ENCODE measurements at regions not wholly inside any gene's neighbourhood (a gene's known extent, or its start where the extent isn't known, plus 50 kb on each side); places are given as distances from the start of the nearest gene placed in this dataset.
"Not testable (repeated sequence)": the region's sequence is repeated elsewhere in the genome, so short reads cannot be mapped to it uniquely, and the experiment has no call there.

- DNase-seq (ENCODE audit: extremely low read depth in 1 of 2, low read depth in 1 of 2) = no peak
Measured at GRCh38 chr20:5393218-5393870, 76.6 kb upstream of the PROKR2 start.

DNA sequence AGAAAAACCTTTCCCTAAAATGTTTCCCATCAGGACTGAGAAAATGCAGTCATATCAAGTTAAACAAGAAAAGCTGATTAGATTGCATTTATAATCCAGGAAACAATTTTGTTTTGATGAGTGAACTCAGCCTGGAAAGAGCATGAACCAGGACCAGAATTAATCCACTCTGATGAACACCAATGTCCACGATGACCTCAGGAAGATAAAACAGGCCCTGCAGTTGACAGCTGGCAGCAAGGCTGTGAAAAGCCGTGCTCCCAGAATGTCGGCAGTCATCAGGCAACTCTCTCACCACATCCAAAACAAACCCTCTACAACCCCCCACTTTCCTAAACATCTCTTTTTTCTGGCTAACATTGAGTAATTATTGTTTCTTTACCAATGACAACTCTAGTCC, 74.0 kb upstream of the PROKR2 start:
- no peak for DNase-seq (ENCODE audit: extremely low read depth in 1 of 2, low read depth in 1 of 2)

DNA sequence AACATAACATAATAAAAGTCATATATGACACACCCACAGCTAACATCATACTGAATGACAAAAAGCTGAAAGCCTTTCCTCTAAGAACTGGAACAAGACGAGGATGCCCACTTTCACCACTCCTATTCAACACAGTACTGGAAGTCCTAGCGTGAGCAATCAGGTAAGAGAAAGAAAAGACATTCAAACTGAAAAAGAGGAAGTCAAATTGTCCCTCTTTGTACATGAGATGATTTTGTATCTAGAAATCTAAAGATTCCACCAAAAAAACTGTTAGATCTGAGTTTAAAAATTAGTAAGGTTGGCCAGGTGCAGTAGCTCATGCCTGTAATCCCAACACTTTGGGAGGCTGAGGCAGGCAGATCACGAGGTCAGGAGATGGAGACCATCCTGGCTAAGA, 70.1 kb upstream of the PROKR2 start:
- DNase-seq (ENCODE audit: extremely low read depth in 1 of 2, low read depth in 1 of 2) = not testable (repeated sequence)

GRCh38 chr20:5381527-5381926, 64.8 kb upstream of the PROKR2 start:
- DNase-seq (ENCODE audit: extremely low read depth in 1 of 2, low read depth in 1 of 2) = not testable (repeated sequence)

GRCh38 chr20:5377484-5377883, 60.7 kb upstream of the PROKR2 start:
- DNase-seq (ENCODE audit: extremely low read depth in 1 of 2, low read depth in 1 of 2) = no peak

DNA sequence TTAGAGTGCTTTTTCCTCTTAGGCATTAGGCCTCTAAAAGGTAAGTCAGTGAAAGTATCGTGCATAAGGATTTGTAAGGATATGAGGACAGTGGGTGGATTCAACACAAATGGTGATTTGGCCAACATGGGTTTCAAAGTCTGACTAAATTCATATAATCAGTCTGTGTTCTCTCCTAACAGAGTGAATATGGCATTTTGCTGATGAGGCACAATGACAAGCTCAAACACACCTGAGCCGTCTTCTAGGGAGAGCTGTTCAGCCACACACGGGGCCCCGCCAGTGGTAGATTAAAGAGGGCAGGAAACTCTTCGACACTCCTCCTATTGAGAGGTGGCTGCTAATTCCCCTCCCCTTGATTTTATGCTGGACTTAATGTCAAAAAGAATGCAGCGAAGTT, 59.5 kb upstream of the PROKR2 start:
- no peak for DNase-seq (ENCODE audit: extremely low read depth in 1 of 2, low read depth in 1 of 2)

DNA sequence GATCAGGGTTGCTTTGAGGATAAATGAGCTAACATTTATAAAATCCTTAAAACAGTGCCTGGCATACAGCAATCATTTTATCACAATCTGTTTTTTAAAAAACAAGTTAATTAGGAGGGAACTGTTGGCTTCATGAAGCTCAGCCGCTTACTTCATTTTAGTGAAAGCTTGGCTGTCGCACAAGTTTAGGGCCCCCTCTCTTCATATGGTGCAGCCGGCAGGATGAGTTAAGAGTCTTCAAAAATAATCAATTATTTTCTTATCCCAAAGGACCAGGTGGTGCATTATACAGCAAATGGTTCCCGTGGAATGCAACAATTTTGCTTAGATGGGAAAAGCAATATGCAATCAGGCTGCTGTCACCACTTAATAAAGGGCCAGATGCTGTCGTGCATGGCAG, 57.4 kb upstream of the PROKR2 start:
- DNase-seq (ENCODE audit: extremely low read depth in 1 of 2, low read depth in 1 of 2) = no peak

DNA sequence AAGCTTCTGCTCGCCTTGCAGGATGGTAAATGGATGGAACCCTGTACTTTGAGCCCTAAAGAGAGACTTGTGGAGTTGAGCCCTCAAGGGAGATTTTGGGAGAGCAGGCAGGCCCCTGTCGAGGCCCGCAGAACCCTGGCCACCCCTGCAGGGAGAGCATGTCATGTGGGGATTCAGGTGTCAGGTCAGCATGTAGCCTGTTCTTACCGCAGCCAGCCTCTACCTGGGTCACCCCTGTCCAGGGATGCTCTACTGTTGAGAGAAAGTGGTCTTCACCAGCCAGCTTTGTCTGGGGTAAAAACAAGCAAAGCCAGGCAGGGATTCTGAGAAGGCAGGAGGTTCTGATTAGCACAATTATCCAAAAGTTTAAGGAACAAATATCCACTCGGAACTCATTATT, 55.6 kb upstream of the PROKR2 start:
- no peak for DNase-seq (ENCODE audit: extremely low read depth in 1 of 2, low read depth in 1 of 2)

DNA sequence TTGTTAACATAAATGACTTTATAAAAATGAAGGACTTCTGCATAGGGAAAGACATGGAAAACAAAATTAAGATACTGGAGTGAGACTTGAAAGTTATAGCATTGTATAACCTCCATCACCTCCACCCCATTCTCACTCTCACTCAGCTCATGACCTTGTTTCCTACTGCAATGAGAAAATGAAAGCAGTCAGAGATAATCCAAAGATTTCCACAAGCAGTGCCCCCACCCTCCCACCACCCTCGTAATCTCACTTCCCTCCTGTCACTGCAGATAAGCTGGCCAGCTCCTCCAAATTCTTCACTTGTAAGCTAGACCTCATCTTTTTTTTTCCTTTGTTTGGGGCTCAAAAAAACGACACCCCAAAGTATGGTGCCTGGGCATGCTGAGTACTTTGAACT, 52.9 kb upstream of the PROKR2 start:
- no peak for DNase-seq (ENCODE audit: extremely low read depth in 1 of 2, low read depth in 1 of 2)
